Fibroblast of lung (primary cell): ENCODE measurements at regions not wholly inside any gene's neighbourhood (a gene's known extent, or its start where the extent isn't known, plus 50 kb on each side); places are given as distances from the start of the nearest gene placed in this dataset.
A peak's percentile ranks its signal among the peaks of the same experiment; 100 is the strongest.
"Not testable (repeated sequence)": the region's sequence is repeated elsewhere in the genome, so short reads cannot be mapped to it uniquely, and the experiment has no call there.

Experiments used
- DNase-seq, 2 donors: peaks; one replicate each; pipeline versions ENCODE4 v3.0.0 to v3.0.0-alpha.2; 2010; ENCODE audit warnings: low read depth in 2 of 2
- H2AFZ ChIP-seq: 2 replicates; pipeline ENCODE4 v1.5.1; 2012; ENCODE audit warnings: low read length, control low read depth, inconsistent platforms
- H3K27ac ChIP-seq: 2 replicates; pipeline ENCODE4 v1.5.1; 2011; ENCODE audit warnings: low read length, control low read depth; ENCODE audit not compliant: insufficient read depth
- H3K27me3 ChIP-seq: 2 replicates; pipeline ENCODE4 v1.5.1; 2011; ENCODE audit warnings: mild to moderate bottlenecking, low read length; ENCODE audit not compliant: control insufficient read depth, insufficient read depth
- H3K36me3 ChIP-seq: 2 replicates; pipeline ENCODE4 v1.5.1; 2011; ENCODE audit warnings: low read length; ENCODE audit not compliant: control insufficient read depth, insufficient read depth
- H3K4me1 ChIP-seq: 2 replicates; pipeline ENCODE4 v1.5.1; 2011; ENCODE audit warnings: low read length; ENCODE audit not compliant: control insufficient read depth, insufficient read depth; ENCODE audit errors: extremely low read depth
- H3K4me2 ChIP-seq: 2 replicates; pipeline ENCODE4 v1.5.1; 2011; ENCODE audit warnings: low read length, control low read depth; ENCODE audit not compliant: insufficient read depth; ENCODE audit errors: extremely low read depth
- H3K4me3 ChIP-seq, 4 experiments: fragments of 200-600 bp in 1 of 4; sonication (generic) in 1 of 4; replicated peaks in 1 of 4; 2 replicates each; pipeline ENCODE4 v1.5.1; 2011 to 2016; ENCODE audit warnings: low read length in 4 of 4, low read depth in 3 of 4, mild to moderate bottlenecking in 3 of 4, control low read depth in 2 of 4, inconsistent platforms in 1 of 4, mixed read lengths in 1 of 4; ENCODE audit not compliant: insufficient read depth in 1 of 4; ENCODE audit errors: control extremely low read depth in 1 of 4
- H3K79me2 ChIP-seq: 2 replicates; pipeline ENCODE4 v1.5.1; 2012; ENCODE audit warnings: mild to moderate bottlenecking, low read length, inconsistent platforms; ENCODE audit not compliant: control insufficient read depth, insufficient read depth
- H3K9ac ChIP-seq: 2 replicates; pipeline ENCODE4 v1.5.1; 2011; ENCODE audit warnings: mild to moderate bottlenecking, low read length, control low read depth; ENCODE audit not compliant: insufficient read depth
- H3K9me3 ChIP-seq: 2 replicates; pipeline ENCODE4 v1.5.1; 2012; ENCODE audit warnings: low read depth, low read length; ENCODE audit not compliant: control insufficient read depth, insufficient read depth
- H4K20me1 ChIP-seq: 2 replicates; pipeline ENCODE4 v1.5.1; 2011; ENCODE audit warnings: low read length; ENCODE audit not compliant: control insufficient read depth, insufficient read depth; ENCODE audit errors: extremely low read depth
- EZH2 ChIP-seq: IDR thresholded peaks from 2 replicates; pipeline ENCODE4 v1.5.1; 2012; ENCODE audit warnings: low read length, control low read depth, mild to moderate bottlenecking; ENCODE audit errors: missing control alignments
- TF ChIP-seq, protein P1 (sequence below), 2 donors: IDR thresholded peaks in 1 of 2; conservative IDR thresholded peaks in 1 of 2; 1 replicate in 1 of 2; 2 replicates in 1 of 2; pipeline ENCODE4 v1.5.1; 2011 to 2012; ENCODE audit warnings: low read length in 2 of 2, control low read depth in 1 of 2, inconsistent platforms in 1 of 2, low read depth in 1 of 2, mild to moderate bottlenecking in 1 of 2

DNA sequence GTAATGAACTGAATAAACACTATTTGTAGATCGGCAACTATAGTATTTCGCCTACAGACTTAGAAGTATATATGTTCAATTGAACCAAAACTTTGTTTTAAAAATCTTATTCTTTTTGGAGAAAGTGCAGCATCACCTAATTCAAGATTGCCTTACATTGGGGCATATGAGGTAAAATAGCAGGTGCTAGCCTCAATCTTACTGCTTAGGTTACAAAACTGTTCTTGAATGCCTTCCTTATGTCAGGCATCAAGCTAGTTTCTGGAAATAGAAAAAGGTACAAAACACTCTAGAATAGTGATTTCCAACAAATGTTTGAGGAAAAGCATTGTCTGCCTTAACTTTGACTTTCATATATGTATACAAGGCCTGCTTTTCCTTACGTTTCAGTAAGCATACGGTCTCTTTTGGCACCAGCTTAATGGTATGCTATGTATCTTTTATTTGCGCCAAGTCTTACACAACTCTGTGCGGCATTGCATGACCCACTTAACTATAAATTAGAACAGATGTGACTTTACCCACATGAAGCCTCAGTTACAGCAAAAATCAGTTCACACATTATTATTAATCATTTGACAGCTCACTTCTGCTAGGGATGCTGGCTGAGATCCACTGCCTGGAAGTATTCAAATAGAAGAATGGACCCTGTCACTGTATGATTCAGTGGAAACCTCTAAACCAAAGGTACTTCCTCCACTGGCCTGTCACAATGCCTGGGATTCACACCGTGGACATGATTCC lies 174.1 kb downstream of the PRELID2 start:
- no peak overlapping the region for H3K4me2 ChIP-seq

DNA sequence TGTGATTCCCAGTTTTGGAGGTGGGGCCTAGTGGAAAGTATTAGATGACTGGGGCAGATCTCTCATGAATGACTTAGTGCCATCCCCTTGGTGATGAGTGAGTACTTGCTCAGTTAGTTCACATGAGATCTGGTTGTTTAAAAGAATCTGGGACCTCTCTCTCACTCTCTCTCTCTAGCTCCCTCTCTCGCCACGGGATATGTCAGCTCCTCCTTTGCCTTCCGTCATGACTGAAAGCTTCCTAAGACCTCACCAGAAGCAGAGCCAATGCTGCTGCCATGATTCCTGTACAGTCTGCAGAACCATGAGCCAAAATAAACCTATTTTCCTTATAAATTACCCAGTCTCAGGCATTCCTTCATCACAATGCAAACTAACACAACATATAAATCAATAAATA lies 176.7 kb downstream of the PRELID2 start:
- H3K27me3 ChIP-seq = no peaks in the 10 kb centered on the region
- H3K36me3 ChIP-seq = no peaks in the 10 kb centered on the region
- H3K4me1 ChIP-seq = no peaks in the 10 kb centered on the region
- no peak overlapping the region for H3K4me2 ChIP-seq
- no peak overlapping the region for H3K27ac ChIP-seq
- H3K79me2 ChIP-seq = no peaks in the 10 kb centered on the region
- no peak for DNase-seq
- no peak overlapping the region for H2AFZ ChIP-seq
- H4K20me1 ChIP-seq = no peaks in the 10 kb centered on the region
- no peak overlapping the region for H3K4me3 ChIP-seq
- no peaks in the 10 kb centered on the region for H3K9me3 ChIP-seq
- H3K9ac ChIP-seq = no peak overlapping the region
- TF ChIP-seq, protein P1, sequence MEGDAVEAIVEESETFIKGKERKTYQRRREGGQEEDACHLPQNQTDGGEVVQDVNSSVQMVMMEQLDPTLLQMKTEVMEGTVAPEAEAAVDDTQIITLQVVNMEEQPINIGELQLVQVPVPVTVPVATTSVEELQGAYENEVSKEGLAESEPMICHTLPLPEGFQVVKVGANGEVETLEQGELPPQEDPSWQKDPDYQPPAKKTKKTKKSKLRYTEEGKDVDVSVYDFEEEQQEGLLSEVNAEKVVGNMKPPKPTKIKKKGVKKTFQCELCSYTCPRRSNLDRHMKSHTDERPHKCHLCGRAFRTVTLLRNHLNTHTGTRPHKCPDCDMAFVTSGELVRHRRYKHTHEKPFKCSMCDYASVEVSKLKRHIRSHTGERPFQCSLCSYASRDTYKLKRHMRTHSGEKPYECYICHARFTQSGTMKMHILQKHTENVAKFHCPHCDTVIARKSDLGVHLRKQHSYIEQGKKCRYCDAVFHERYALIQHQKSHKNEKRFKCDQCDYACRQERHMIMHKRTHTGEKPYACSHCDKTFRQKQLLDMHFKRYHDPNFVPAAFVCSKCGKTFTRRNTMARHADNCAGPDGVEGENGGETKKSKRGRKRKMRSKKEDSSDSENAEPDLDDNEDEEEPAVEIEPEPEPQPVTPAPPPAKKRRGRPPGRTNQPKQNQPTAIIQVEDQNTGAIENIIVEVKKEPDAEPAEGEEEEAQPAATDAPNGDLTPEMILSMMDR (conservative IDR thresholded peaks at IDR 0.05 in 1 of 2, IDR thresholded peaks at IDR 0.05 in 1 of 2; ENCODE audit: low read depth in 1 of 2, low read length in 2 of 2) = no peak
- TF ChIP-seq EZH2 = no peak

More for the DNA sequence above, 174.1 kb downstream of the PRELID2 start:
- Histone ChIP-seq H2AFZ (no peak overlapping the region), H3K4me3 (no peak overlapping the region), H3K36me3 (no peaks in the 10 kb centered on the region), H3K4me1 (no peaks in the 10 kb centered on the region), H3K27ac (no peak overlapping the region), H3K27me3 (no peaks in the 10 kb centered on the region), H4K20me1 (no peaks in the 10 kb centered on the region), H3K9me3 (no peaks in the 10 kb centered on the region), H3K9ac (no peak overlapping the region), H3K79me2 (no peaks in the 10 kb centered on the region)
- peak; percentile 62 to 86 for DNase-seq
- TF ChIP-seq, protein P1 (conservative IDR thresholded peaks at IDR 0.05 in 1 of 2, IDR thresholded peaks at IDR 0.05 in 1 of 2; ENCODE audit: low read depth in 1 of 2, low read length in 2 of 2) = no peak
- TF ChIP-seq EZH2 = no peak

DNA sequence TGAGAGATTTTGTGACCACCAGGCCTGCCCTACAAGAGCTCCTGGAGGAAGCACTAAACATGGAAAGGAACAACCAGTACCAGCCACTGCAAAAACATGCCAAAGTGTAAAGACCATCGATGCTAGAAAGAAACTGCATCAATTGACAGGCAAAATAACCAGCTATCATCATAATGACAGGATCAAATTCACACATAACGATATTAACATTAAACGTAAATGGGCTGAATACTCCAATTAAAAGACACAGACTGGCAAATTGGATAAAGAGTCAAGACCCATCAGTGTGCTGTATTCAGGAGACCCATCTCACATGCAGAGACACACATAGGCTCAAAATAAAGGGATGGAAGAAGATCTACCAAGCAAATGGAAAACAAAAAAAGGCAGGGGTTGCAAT lies 182.4 kb downstream of the PRELID2 start:
- not testable (repeated sequence) for H2AFZ ChIP-seq, H4K20me1 ChIP-seq, DNase-seq, H3K27me3 ChIP-seq, H3K36me3 ChIP-seq, H3K4me3 ChIP-seq, H3K27ac ChIP-seq, H3K9me3 ChIP-seq, H3K79me2 ChIP-seq, H3K9ac ChIP-seq, H3K4me1 ChIP-seq, H3K4me2 ChIP-seq

DNA sequence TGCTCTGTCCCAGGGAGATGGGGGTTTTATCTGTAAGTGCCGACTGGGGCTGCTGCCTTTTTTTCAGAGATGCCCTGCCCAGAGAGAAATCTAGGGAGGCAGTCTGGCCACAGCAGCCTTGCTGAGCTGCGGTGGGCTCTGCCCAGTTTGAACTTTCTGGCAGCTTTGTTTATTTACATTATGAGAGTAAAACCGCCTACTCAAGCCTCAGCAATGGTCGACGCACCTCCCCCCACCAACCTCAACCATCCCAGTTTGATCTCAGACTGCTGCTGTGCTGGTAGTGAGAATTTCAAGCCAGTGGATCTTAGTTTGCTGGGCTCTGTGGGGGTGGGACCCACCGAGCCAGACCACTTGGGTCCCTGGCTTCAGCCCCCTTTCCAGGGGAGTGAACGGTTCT lies 188.0 kb downstream of the PRELID2 start:
- not testable (repeated sequence) for H3K27ac ChIP-seq, H3K79me2 ChIP-seq, H3K27me3 ChIP-seq, H3K4me3 ChIP-seq, H3K36me3 ChIP-seq, H3K4me1 ChIP-seq, H2AFZ ChIP-seq, H4K20me1 ChIP-seq, H3K4me2 ChIP-seq, H3K9ac ChIP-seq, H3K9me3 ChIP-seq
- DNase-seq = peak; percentile 67 to 71

DNA sequence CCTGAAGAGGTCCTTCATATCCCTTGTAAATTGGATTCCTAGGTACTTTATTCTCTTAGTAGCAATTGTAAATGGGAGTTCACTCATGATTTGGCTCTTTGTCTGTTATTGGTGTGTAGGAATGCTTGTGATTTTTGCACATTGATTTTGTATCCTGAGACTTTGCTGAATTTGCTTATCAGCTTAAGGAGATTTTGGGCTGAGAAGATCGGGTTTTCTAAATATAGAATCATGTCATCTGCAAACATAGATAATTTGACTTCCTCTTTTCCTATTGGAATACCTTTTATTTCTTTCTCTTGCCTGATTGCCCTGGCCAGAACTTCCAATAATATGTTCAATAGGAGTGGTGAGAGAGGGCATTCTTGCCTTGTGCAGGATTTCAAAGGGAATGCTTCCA lies 191.9 kb downstream of the PRELID2 start:
- H3K4me1 ChIP-seq, H2AFZ ChIP-seq, H3K36me3 ChIP-seq, H4K20me1 ChIP-seq, DNase-seq, H3K79me2 ChIP-seq, H3K4me2 ChIP-seq, H3K9me3 ChIP-seq, H3K9ac ChIP-seq, H3K27me3 ChIP-seq, H3K4me3 ChIP-seq, H3K27ac ChIP-seq: not testable (repeated sequence)
